Kidney (tissue), 13 donors: ENCODE measurements at regions not wholly inside any gene's neighbourhood (a gene's known extent, or its start where the extent isn't known, plus 50 kb on each side); places are given as distances from the start of the nearest gene placed in this dataset.

Experiments
- DNase-seq, 5 donors: peaks; one replicate each; pipeline ENCODE4 v3.0.0-alpha.2; 2013 to 2020
- FAIRE-seq: peaks from 2 replicates; lab custom pipeline; 2012; peaks lifted over from hg19 to GRCh38; lab: Jason Lieb, UNC
- H3K27ac ChIP-seq, 2 donors: one replicate each; pipeline ENCODE4 v1.7.0; 2013; ENCODE audit warnings: low read depth in 2 of 2, low read length in 2 of 2, inconsistent platforms in 1 of 2
- H3K27me3 ChIP-seq: one replicate; pipeline ENCODE4 v1.7.1; 2013; ENCODE audit warnings: low read length, inconsistent platforms; ENCODE audit not compliant: control insufficient read depth, insufficient read depth
- H3K36me3 ChIP-seq, 3 donors: one replicate each; pipeline versions ENCODE4 v1.7.0 to v1.7.1; 2013; ENCODE audit warnings: low read length in 3 of 3, control low read depth in 1 of 3, inconsistent platforms in 1 of 3; ENCODE audit not compliant: insufficient read depth in 3 of 3, control insufficient read depth in 2 of 3
- H3K4me1 ChIP-seq, 3 donors: one replicate each; pipeline versions ENCODE4 v1.7.0 to v1.7.1; 2013; ENCODE audit warnings: low read length in 3 of 3, inconsistent platforms in 1 of 3, low read depth in 1 of 3; ENCODE audit not compliant: control insufficient read depth in 2 of 3, insufficient read depth in 2 of 3
- H3K4me3 ChIP-seq, 3 donors: one replicate each; pipeline versions ENCODE4 v1.7.0 to v1.8.1; 2013; ENCODE audit warnings: low read length in 3 of 3, control low read depth in 1 of 3, inconsistent platforms in 1 of 3
- H3K9ac ChIP-seq, 3 donors: one replicate each; pipeline versions ENCODE4 v1.7.0 to v1.7.1; 2013; ENCODE audit warnings: low read length in 3 of 3, control low read depth in 1 of 3, inconsistent platforms in 1 of 3
- H3K9me3 ChIP-seq, 3 donors: one replicate each; pipeline versions ENCODE4 v1.7.0 to v1.7.1; 2013; ENCODE audit warnings: low read length in 3 of 3, control low read depth in 1 of 3, inconsistent platforms in 1 of 3; ENCODE audit not compliant: control insufficient read depth in 2 of 3, insufficient read depth in 1 of 3
- intact Hi-C: fragments of 100-400 bp; cut with DNase I; formaldehyde crosslinking; loops from one replicate; pipeline ENCODE4 v1.11.1; 2022
- TF ChIP-seq, protein P1 (sequence below): IDR thresholded peaks from 3 replicates; pipeline ENCODE4 v1.5.1; 2012; ENCODE audit warnings: mild to moderate bottlenecking, moderate library complexity, borderline replicate concordance; ENCODE audit not compliant: insufficient read depth; ENCODE audit errors: extremely low read depth
- donor health status: control.
- donor health status: control.
- donor health status: control.
- donor health status: control.
- donor health status: control.
- donor health status: DM: yes; HTN: yes; CAD: no.
- donor health status: Normal renal cell carcinoma (clear cell type).

DNA sequence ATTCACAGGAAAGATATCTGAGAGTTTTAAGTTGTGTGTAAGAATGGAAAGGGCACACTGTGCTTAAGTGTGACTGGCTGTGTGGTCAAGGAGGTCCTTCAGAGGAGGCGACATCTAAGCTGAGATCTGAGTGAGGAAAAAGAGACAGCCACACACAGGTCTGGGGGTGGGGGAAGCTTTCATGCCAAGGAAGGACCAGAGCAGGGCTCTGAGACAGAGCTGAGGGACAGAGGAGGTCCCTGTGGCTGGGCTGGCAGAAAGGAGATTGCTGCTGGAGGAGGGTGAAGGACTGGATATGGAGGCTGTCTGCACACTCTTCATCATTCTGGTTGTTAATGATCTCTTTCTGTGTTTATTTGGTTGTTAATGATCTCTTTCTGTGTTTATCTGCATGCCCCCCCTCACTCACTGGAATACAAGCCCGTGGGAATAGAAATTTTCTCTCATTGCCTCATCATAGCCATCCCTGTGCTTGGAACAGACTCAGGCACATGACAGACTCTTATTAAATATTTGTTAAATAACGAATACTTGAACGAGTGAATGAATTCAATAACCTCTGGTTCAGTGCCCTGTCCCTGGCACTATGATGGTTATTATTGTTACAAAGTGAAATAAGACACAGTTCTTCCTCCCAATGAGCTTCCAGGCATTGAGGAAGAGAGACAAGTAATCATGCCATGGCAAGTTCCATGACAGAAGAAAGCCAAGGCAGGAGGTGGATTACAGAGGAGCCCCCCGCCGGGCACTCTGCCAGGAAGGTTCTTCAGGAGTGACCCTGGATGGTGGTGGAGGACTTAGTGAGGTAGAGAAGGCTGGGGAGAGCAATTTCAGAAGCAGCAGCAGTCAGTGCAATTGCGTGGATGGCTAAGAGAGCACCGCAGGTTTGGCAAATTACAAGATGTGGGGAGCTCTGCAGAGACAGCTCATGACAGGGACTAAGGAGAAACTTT is 399.4 kb upstream of the HS6ST1 start:
- H3K9me3 ChIP-seq, result no peaks in the 10 kb centered on the region
- no peak overlapping the region for H3K4me3 ChIP-seq
- no peak overlapping the region for H3K27ac ChIP-seq
- TF ChIP-seq, protein P1, sequence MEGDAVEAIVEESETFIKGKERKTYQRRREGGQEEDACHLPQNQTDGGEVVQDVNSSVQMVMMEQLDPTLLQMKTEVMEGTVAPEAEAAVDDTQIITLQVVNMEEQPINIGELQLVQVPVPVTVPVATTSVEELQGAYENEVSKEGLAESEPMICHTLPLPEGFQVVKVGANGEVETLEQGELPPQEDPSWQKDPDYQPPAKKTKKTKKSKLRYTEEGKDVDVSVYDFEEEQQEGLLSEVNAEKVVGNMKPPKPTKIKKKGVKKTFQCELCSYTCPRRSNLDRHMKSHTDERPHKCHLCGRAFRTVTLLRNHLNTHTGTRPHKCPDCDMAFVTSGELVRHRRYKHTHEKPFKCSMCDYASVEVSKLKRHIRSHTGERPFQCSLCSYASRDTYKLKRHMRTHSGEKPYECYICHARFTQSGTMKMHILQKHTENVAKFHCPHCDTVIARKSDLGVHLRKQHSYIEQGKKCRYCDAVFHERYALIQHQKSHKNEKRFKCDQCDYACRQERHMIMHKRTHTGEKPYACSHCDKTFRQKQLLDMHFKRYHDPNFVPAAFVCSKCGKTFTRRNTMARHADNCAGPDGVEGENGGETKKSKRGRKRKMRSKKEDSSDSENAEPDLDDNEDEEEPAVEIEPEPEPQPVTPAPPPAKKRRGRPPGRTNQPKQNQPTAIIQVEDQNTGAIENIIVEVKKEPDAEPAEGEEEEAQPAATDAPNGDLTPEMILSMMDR, result no peak
- FAIRE-seq (no peak), DNase-seq (peak in 1 of 5 donors; percentile 18)
- no peak overlapping the region for H3K9ac ChIP-seq
- no peaks in the 10 kb centered on the region for H3K4me1 ChIP-seq
- intact Hi-C loops, result no loop called here
- H3K36me3 ChIP-seq, result no peaks in the 10 kb centered on the region
- H3K27me3 ChIP-seq, result no peaks in the 10 kb centered on the region

DNA sequence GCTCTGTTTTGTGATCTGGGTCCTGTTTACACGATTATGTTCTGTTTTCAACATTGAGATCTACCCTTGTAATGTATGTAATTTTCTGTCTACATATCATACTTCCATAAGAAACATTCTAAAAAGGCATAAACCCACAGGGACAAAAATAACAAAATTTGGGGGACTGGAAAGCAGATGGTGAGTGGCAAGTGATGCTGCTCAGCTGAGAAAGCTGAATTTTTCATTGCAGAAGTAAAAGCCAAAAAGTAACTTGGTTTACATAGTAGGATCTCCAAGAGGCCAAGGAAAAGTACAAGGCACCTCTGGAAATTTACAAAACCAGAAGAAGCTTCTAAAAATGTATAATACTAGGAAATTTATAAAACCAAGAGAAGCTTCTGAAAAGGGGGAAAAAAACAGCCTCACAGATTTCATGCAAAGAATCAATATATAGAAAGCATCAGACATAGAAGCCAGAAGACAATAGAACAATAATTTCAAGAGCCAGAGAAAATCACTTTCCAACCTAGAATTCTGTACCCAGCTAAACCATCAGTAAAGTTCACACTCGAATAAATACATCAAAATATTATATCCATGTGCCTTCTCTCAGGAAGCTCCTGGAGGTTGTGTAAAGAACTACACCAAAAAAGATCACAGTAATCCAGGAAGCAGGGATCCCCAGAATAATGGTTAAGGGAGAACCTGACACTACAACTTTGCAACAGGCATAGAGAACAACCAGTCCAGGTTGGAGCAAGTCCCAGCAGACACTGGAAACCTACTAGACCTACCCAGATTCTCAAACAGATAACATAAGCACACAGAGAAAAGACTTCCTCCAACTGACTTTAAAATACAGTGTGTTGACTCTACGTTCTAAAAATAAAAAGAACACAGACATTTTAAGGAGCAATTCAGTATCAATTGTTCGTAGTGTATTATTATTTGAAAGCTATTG is 401.7 kb upstream of the HS6ST1 start:
- H3K4me3 ChIP-seq, result no peak overlapping the region
- no peaks in the 10 kb centered on the region for H3K27me3 ChIP-seq
- no peaks in the 10 kb centered on the region for H3K4me1 ChIP-seq
- TF ChIP-seq, protein P1, result no peak
- no peaks in the 10 kb centered on the region for H3K9me3 ChIP-seq
- H3K9ac ChIP-seq, result no peak overlapping the region
- H3K27ac ChIP-seq, result no peak overlapping the region
- intact Hi-C loops, result no loop called here
- FAIRE-seq, result no peak
- H3K36me3 ChIP-seq, result no peaks in the 10 kb centered on the region
- no peak for DNase-seq

DNA sequence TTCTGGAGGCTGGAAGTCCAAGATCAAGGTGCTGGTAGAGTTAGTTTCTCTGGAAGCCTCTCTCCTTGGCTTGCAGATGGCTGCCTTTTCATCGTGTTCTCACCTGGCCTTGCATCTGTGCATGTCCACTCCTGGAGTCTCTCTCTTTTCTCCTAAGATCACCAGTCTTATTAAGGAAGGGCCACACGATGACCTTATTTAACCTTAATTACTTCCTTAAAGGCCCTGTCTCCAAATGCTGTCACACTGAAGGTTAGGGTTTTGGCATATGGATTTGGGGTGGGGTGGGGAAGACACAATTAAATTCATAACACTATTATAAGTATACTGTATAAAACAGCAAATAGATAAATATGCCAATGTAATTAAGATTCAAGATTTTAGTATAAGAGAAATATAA is 402.4 kb upstream of the HS6ST1 start:
- Histone ChIP-seq H3K4me1 (no peaks in the 10 kb centered on the region), H3K9ac (no peak overlapping the region), H3K27me3 (no peaks in the 10 kb centered on the region), H3K27ac (no peak overlapping the region), H3K4me3 (no peak overlapping the region), H3K9me3 (no peaks in the 10 kb centered on the region), H3K36me3 (no peaks in the 10 kb centered on the region)
- TF ChIP-seq, protein P1, result no peak
- intact Hi-C loops, result no loop called here
- FAIRE-seq, result no peak
- no peak for DNase-seq
